Urinary bladder (tissue), 3 donors: ENCODE measurements at regions not wholly inside any gene's neighbourhood (a gene's known extent, or its start where the extent isn't known, plus 50 kb on each side); places are given as distances from the start of the nearest gene placed in this dataset.

Experiments
- DNase-seq: peaks from one replicate; pipeline ENCODE4 v3.0.0-alpha.2; 2015; ENCODE audit errors: extremely low spot score
- H3K27ac ChIP-seq: one replicate; pipeline ENCODE4 v1.5.1; 2013; ENCODE audit warnings: low read depth, mild to moderate bottlenecking, moderate library complexity
- H3K36me3 ChIP-seq: one replicate; pipeline ENCODE4 v1.6.1; 2013; ENCODE audit warnings: mild to moderate bottlenecking, moderate library complexity; ENCODE audit not compliant: insufficient read depth
- H3K4me1 ChIP-seq: one replicate; pipeline ENCODE4 v1.6.1; 2013; ENCODE audit warnings: mild to moderate bottlenecking, moderate library complexity; ENCODE audit not compliant: insufficient read depth
- H3K4me3 ChIP-seq: one replicate; pipeline ENCODE4 v1.5.1; 2013; ENCODE audit warnings: low read depth, low read length
- WGBS: extraction: QIAGEN DNeasy Blood & Tissue Kit; methylation state at CpG from one replicate; pipeline ENCODE4 v1.1.7; 2013; 5-methylcytosine and 5-hydroxymethylcytosine counted together
- donor health status: healthy with polysubstance abuse.
- donor health status: healthy.

DNA sequence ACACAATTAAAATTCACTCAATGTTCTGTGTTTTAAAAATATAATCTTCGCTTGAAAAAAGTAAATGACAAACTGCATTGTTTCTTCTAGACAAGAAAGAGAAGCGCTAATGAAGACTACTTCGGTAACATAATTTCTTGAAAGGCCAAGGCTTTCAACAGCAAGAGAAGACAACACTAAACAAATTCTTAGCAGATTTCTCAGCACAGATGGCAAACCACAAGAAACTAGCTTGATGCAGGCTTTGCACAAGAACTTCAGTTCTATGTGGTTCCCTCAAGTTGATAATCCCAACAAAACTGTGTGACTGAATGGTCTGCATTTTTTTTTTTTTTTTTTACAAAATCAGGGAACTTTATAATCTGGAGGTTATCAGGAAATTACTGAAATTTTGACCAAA is 447.4 kb upstream of the NRSN1 start:
- Histone ChIP-seq H3K4me1 (no peaks in the 10 kb centered on the region), H3K27ac (no peak overlapping the region), H3K4me3 (no peak overlapping the region), H3K36me3 (no peaks in the 10 kb centered on the region)
- 98% methylated on average over 3 of the region's 3 CpGs for WGBS
- no peak for DNase-seq

DNA sequence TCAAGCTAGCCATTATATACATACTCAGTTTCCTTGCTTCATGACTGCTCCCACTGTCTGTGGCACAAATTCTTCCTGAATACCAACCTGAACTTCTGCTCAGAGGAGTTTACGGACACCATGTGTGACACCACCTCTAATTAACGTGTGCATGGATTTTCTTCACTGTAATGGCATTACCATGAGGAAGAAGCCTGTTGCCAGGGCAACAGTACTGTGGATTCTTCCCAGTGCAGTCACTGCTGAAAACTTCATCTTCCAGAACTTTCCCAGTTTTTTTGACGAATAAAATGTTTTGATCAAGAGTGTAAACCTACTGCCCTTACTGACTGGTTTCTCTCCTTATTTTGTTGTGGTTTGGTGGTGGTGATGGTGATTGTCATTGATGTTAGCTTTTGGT is 444.3 kb upstream of the NRSN1 start:
- WGBS: 47% methylated on average over 3 of the region's 3 CpGs
- Histone ChIP-seq H3K27ac (no peak overlapping the region), H3K4me3 (no peak overlapping the region), H3K4me1 (no peaks in the 10 kb centered on the region), H3K36me3 (no peaks in the 10 kb centered on the region)
- no peak for DNase-seq

DNA sequence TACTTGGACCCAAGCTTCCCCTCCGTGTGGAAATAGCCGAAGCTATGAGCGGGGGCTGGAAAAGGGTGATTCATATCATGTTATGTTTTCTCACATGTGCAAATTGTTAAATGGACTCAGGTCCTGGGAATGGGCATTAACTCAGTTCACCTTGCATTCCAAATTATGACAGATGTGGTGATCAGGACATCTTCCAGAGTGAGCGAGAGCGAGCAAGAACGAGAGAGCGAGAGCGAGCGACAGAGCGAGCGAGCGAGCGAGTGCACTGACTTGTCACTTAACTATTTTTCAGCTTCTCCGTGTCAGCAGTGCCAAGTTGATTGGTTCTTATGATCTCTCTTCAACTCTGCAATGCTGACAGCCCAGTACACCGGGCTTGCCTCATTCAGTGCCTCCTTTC is 437.4 kb upstream of the NRSN1 start:
- Histone ChIP-seq H3K4me3 (no peak overlapping the region), H3K36me3 (no peaks in the 10 kb centered on the region), H3K27ac (no peak overlapping the region), H3K4me1 (no peaks in the 10 kb centered on the region)
- WGBS: 84% methylated on average over 15 of the region's 15 CpGs
- DNase-seq: no peak

DNA sequence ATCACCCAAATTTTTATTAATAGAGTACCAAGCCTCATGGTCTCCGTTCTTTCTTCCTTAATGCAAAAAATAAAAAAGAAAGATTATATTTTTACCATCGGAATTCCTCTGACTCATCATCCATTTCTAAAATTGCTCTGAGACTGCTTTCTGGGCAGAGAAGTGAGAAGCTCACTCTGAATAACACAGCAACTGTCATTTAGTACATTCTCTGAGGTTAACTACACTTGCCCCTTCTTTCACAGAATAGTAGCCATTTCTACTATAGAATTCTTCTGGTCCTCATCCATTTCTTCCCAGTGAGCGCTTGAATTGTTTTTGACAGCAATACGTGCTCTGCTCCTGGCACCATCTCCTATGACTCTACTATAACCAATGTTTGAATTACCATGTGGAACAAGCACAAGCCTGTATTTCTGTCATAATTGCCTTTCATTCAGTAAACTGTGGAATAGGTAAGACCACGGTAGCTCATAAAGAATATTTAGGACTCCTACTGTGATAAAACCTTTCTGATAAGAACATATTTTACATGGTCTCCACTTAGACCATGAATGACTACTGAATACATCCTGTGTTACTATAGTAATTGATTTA is 435.5 kb upstream of the NRSN1 start:
- no peaks in the 10 kb centered on the region for H3K36me3 ChIP-seq
- 49% methylated on average over 5 of the region's 5 CpGs for WGBS
- no peak overlapping the region for H3K4me3 ChIP-seq
- no peaks in the 10 kb centered on the region for H3K4me1 ChIP-seq
- DNase-seq: no peak
- H3K27ac ChIP-seq: no peak overlapping the region

DNA sequence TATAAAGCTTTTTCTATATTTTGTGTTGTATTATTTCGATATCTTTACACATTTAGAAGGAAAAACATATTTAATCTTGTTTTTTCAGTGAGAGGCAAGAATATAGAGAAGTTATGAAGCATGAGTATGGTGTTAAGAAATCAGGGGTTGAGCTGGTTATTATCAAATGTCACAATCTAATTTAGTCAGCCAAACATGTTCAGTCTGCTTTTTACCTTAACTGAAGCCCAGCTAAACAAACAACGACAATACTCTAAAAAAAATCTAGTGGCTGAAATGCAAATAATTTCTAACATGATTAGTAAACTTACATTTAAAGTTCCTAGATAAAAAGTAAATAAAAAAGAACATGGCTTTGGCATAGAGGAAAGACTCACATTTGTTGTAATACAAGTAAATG is 433.8 kb upstream of the NRSN1 start:
- Histone ChIP-seq H3K4me3 (no peak overlapping the region), H3K27ac (no peak overlapping the region), H3K4me1 (no peaks in the 10 kb centered on the region), H3K36me3 (no peaks in the 10 kb centered on the region)
- DNase-seq: no peak
- WGBS: 53% methylated on average over 2 of the region's 2 CpGs

DNA sequence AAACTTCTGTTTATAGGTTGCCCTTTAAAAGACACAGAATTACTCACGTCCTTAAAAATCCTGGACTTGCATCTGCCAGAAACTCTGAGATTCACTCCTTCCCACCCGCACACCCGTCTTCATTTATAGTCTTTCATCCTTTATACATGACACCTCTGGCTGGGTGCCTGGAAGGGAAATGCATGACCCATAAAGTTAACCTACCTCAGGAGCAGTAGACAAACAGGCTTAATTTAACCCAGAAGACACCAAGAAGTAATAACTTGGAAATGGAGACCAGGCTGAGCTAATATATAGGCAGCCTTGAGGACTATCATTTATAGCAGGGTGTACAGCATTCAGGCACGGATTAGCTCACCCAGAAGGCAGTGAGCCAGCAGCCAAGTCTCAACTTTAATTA is 429.0 kb upstream of the NRSN1 start:
- no peaks in the 10 kb centered on the region for H3K36me3 ChIP-seq
- no peaks in the 10 kb centered on the region for H3K4me1 ChIP-seq
- H3K27ac ChIP-seq: no peak overlapping the region
- no peak overlapping the region for H3K4me3 ChIP-seq
- WGBS: 17% methylated on average over 4 of the region's 4 CpGs
- peak; percentile 74 for DNase-seq

DNA sequence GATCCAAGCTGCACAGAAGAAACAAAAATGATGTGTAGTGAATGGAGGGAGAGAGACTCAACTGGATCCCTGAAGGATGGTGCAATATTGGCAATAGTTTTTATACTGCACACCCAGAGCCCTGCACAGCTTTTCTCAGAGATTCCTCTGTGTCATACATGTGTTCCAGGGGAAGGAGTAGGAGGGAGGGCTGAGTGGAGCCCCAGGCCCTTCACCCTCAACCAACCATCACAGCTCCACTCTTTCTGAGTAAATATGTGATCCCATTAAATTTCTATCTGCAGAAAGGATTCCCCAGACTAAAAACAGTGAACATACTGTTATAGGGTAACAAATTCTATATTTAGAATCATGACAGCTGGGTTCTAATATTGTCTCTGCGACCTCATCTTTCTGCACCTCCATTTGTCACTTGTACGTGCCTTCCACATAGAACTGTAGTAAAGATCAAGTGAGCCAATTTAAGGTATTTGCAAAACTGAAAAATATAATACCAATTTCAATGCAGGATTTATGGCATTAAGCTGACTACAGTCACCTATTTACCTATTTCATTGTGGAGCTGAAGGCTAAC is 421.4 kb upstream of the NRSN1 start:
- Histone ChIP-seq H3K27ac (no peak overlapping the region), H3K4me1 (no peaks in the 10 kb centered on the region), H3K4me3 (no peak overlapping the region), H3K36me3 (no peaks in the 10 kb centered on the region)
- DNase-seq: no peak
- WGBS: 56% methylated on average over 2 of the region's 2 CpGs

DNA sequence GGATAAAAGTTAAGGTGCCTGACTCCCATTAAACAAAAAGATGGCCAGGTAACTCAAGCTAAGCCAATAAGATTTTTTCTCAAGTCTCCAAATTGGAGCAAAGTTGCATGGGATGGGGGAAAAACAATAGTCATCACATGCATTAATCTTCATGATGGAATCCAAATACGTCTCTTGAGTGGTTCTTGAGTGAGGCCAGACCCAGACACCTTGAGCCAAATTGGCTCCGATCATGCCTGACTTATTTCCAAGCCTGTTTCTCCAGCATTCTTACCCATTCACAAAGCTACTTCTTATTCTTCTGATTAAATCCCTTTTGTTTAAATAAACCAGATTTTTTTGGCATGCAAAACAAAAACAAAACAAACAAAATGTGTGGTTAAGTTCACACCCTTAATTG is 420.3 kb upstream of the NRSN1 start:
- Histone ChIP-seq H3K4me3 (no peak overlapping the region), H3K36me3 (no peaks in the 10 kb centered on the region), H3K4me1 (no peaks in the 10 kb centered on the region), H3K27ac (no peak overlapping the region)
- WGBS: 44% methylated on average over 2 of the region's 2 CpGs
- DNase-seq: no peak

DNA sequence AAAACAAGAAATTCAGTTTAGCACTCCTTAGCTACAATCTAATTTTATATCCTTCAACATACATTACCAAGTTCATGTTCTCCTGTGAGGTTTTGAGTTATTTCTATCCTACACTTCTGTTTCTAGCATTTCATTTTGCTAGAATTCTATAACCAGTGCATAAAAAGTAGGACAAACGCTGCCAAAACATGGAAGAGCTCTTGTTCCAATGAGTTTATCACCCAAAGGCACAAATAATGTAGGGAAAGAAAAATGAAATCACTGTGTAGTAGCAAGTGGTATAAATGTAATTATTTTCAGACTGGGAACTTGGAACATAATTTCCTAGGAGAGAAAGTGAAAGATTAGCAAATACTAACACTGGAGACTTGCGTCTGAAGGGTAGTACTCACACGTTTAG is 413.3 kb upstream of the NRSN1 start:
- no peak for DNase-seq
- Histone ChIP-seq H3K27ac (no peak overlapping the region), H3K36me3 (no peaks in the 10 kb centered on the region), H3K4me1 (no peaks in the 10 kb centered on the region), H3K4me3 (no peak overlapping the region)
- WGBS: 82% methylated on average over 3 of the region's 3 CpGs

DNA sequence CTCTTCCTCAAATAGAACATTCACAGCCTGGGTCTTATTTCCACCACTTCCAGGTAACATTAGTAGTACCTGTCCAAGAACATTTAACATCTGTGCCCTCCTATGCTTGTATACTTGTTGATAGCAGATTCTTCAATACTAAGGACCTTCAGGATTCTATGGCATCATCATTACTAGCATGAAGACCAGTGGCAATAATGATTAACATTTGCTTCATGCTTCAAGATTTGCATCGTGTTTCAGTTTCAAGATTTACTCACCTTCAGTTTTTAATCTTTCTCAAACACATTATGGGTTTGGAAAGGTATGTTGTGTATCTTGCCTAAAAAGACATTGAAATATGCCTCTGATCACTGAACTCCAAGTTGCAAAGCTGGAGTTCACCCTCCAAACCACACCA is 412.8 kb upstream of the NRSN1 start:
- Histone ChIP-seq H3K4me1 (no peaks in the 10 kb centered on the region), H3K4me3 (no peak overlapping the region), H3K27ac (no peak overlapping the region), H3K36me3 (no peaks in the 10 kb centered on the region)
- DNase-seq: no peak
- WGBS: 85% methylated on average over 1 of the region's 1 CpG

DNA sequence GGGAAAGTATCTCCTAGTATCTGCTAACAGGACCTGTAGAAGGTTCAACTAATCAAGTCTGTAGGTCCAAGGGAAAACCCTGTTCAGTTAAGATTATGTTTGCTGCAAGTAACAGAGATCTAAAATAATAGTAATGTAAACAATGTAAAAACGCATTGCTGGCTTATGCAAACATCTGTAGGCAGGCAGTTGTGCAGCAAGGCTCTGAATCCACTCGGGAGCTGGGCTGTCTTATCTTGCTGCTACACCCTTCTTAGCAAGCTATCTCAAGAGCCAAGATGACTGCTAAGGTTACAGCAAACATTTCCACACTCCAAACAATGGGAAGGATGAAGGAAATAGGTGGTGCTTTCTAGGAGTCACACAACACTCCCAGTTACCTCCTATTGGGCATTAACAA is 397.3 kb upstream of the NRSN1 start:
- DNase-seq: no peak
- H3K27ac ChIP-seq: no peak overlapping the region
- WGBS: 17% methylated on average over 2 of the region's 2 CpGs

DNA sequence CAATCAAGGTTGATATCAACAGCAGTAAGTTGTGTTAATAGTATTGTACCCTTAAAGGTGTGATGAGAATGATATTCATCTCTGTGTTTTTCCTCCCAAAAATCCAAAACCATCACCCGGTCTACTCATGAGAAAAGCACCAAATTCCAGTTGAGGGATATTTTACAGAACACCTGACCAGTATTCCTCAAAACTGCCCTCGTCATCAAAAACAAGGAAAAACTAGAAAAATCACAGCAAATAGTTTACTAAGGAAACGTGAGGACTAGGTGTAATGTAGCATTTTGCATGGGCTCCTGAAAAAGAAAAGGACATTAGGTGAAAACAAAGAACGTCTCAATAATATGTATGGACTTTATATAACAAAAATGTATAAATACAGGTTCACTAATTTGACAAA is 394.4 kb upstream of the NRSN1 start:
- Histone ChIP-seq H3K36me3 (no peaks in the 10 kb centered on the region), H3K27ac (no peak overlapping the region), H3K4me1 (no peaks in the 10 kb centered on the region), H3K4me3 (no peak overlapping the region)
- WGBS: 90% methylated on average over 4 of the region's 4 CpGs
- DNase-seq: no peak

More for the DNA sequence above, 397.3 kb upstream of the NRSN1 start:
- Histone ChIP-seq H3K4me3 (no peak overlapping the region), H3K4me1 (no peaks in the 10 kb centered on the region), H3K36me3 (no peaks in the 10 kb centered on the region)

DNA sequence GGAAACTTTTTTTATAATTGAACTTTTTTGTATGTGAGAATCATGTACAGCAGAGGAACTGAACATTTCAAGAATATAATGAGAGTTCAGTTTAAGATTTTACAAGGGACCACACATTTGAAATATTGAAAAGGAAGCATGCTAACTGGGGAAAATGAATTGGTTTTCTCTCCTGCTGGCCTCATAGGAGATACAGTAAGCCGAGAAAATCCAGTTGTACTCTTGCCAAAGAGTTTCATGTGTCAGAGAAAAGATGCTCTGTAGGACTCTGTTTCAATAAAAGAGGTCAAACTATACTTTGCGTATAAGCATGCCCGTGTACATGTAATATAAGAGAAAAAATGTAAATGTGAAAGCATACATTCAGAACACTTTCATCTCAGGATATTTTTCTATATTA is 393.5 kb upstream of the NRSN1 start:
- no peak overlapping the region for H3K4me3 ChIP-seq
- H3K27ac ChIP-seq: no peak overlapping the region
- WGBS: 39% methylated on average over 3 of the region's 3 CpGs
- no peak for DNase-seq
- no peaks in the 10 kb centered on the region for H3K36me3 ChIP-seq
- no peaks in the 10 kb centered on the region for H3K4me1 ChIP-seq

DNA sequence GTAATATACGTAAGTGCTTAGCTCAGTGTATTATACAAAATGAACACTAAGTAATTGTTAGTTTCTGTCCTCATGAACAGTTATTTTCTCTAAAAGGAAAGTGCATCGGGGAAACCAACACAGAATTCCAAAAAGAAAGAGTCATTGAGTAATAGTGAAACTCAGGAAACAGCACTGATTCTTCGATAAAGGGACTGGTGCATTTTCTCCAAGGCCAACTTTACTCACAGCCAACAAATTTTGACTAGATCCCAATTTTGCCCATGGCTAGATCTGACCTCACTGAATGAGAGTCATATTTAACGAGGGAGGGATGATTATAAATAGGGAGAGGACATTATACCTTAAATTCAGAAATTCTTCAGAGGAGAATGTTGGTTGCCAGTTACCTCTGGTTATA is 390.9 kb upstream of the NRSN1 start:
- H3K4me1 ChIP-seq: no peaks in the 10 kb centered on the region
- no peak overlapping the region for H3K4me3 ChIP-seq
- no peaks in the 10 kb centered on the region for H3K36me3 ChIP-seq
- H3K27ac ChIP-seq: no peak overlapping the region
- no peak for DNase-seq
- 71% methylated on average over 4 of the region's 4 CpGs for WGBS

DNA sequence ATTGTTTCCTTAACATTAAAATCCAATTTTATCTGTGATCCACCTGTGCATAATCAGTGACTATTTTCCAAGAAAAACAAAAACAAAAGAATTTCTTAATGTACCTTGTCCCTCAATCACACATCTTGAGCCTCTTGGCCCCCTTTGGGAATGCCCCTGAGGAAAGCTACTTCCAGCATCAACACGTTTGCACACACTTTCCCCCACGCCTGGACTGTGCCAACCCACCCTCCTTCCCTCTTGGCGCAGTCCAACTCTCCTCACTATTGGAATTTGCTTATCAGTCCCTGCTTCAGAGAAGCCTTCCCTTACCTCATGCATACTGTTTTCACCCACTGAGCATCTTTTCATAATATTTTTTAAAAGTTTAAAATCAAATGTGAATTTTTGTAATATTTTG is 389.4 kb upstream of the NRSN1 start:
- H3K4me1 ChIP-seq: no peaks in the 10 kb centered on the region
- H3K27ac ChIP-seq: no peak overlapping the region
- no peaks in the 10 kb centered on the region for H3K36me3 ChIP-seq
- no peak for DNase-seq
- WGBS: 51% methylated on average over 3 of the region's 3 CpGs
- H3K4me3 ChIP-seq: no peak overlapping the region
